SK-N-MC (cell line): ENCODE measurements at regions not wholly inside any gene's neighbourhood (a gene's known extent, or its start where the extent isn't known, plus 50 kb on each side); places are given as distances from the start of the nearest gene placed in this dataset.
"Not testable (repeated sequence)": the region's sequence is repeated elsewhere in the genome, so short reads cannot be mapped to it uniquely, and the experiment has no call there.

Experiments used
- DNase-seq: peaks from one replicate; pipeline ENCODE4 v3.0.0-alpha.2; 2011; ENCODE audit warnings: low read depth, low spot score
- H3K27ac ChIP-seq: fragments of 200-600 bp; sonication (generic); 2 replicates; pipeline ENCODE4 v1.5.1; 2016; ENCODE audit warnings: mixed run types
- H3K36me3 ChIP-seq: fragments of 200-600 bp; sonication (generic); 2 replicates; pipeline ENCODE4 v1.6.1; 2017; ENCODE audit warnings: antibody characterized with exemption, low read length, mixed read lengths; ENCODE audit not compliant: insufficient read depth
- H3K4me3 ChIP-seq: fragments of 200-600 bp; sonication (generic); 2 replicates; pipeline ENCODE4 v1.5.1; 2016
- H3K9ac ChIP-seq: fragments of 200-600 bp; sonication (generic); 2 replicates; pipeline ENCODE4 v1.8.0; 2017; ENCODE audit warnings: mixed run types, mixed read lengths; ENCODE audit not compliant: insufficient read length
- H3K9me3 ChIP-seq: fragments of 200-600 bp; sonication (generic); 2 replicates; pipeline ENCODE4 v1.6.1; 2017; ENCODE audit warnings: low read depth, mild to moderate bottlenecking, antibody characterized with exemption, low read length, moderate library complexity, mixed read lengths
- EZH2 ChIP-seq: fragments of 200-600 bp; sonication (generic); IDR thresholded peaks from one replicate; pipeline ENCODE4 v1.6.1; 2017; ENCODE audit warnings: antibody characterized with exemption
- FOXP2 ChIP-seq: optimal IDR thresholded peaks from 2 replicates; pipeline ENCODE3; 2011; ENCODE audit warnings: mild to moderate bottlenecking, moderate library complexity; ENCODE audit not compliant: insufficient read depth; ENCODE audit errors: extremely low read length, control extremely low read depth
- POLR2AphosphoS5 ChIP-seq: IDR thresholded peaks from 2 replicates; pipeline ENCODE4 v1.6.1; 2012; ENCODE audit warnings: mild to moderate bottlenecking, low read depth, low read length, borderline replicate concordance

GRCh38 chr4:82136161-82136801 is 237.5 kb downstream of the HNRNPD start:
- TF ChIP-seq FOXP2 (no peak), POLR2AphosphoS5 (no peak), EZH2 (no peak)
- Histone ChIP-seq H3K9ac (no peak overlapping the region), H3K27ac (no peak overlapping the region), H3K9me3 (no peaks in the 10 kb centered on the region), H3K36me3 (no peaks in the 10 kb centered on the region), H3K4me3 (no peak overlapping the region)
- no peak for DNase-seq

DNA sequence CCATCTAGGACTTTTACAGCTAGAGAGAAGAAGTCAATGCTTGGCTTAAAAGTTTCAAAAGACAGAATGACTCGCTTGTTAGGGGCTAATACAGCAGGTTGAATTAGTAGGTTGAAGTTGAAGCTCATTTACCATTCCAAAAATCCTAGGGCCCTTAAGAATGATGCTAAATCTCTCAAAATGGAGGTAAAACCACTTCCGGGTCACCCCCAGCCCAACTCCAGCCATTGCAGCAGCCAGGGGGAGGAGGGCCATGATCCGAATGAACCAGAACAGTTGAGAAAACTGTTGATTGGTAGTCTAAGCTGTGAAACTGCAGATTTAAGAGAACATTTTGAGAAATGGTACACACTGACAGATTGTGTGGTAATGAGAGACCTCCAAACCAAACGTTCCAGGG is 245.4 kb downstream of the HNRNPD start:
- Histone ChIP-seq H3K4me3 (no peak overlapping the region), H3K9me3 (no peaks in the 10 kb centered on the region), H3K27ac (no peak overlapping the region), H3K36me3 (no peaks in the 10 kb centered on the region), H3K9ac (no peak overlapping the region)
- TF ChIP-seq FOXP2, result no peak
- no peak for TF ChIP-seq POLR2AphosphoS5
- TF ChIP-seq EZH2, result no peak
- no peak for DNase-seq

DNA sequence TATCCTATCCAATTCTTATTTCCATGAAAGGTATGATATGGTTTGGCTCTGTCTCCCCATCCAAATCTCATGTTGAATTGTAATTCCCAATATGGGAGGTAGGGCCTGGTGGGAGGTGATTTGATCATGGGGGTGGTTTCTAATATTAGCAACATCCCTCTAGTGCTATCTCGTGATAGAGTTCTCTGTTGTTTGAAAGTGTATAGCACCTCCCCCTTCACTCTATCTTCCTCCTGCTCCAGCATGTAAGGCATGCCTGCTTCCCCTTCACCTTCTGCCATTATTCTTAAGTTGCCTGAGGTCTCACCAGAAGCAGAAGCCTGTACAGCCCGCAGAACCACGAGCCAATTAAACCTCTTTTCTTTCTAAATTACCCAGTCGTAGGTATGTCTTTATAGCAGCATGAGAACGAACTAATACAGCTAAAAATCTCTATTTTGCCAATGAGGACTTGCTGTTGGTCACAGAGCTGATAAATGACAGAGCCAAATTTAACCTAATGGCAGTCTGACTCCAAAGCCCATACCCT is 247.2 kb downstream of the HNRNPD start:
- H3K36me3 ChIP-seq, result no peaks in the 10 kb centered on the region
- H3K9me3 ChIP-seq, result no peaks in the 10 kb centered on the region
- no peak overlapping the region for H3K9ac ChIP-seq
- no peak for TF ChIP-seq EZH2
- H3K4me3 ChIP-seq, result no peak overlapping the region
- no peak for DNase-seq
- no peak overlapping the region for H3K27ac ChIP-seq

DNA sequence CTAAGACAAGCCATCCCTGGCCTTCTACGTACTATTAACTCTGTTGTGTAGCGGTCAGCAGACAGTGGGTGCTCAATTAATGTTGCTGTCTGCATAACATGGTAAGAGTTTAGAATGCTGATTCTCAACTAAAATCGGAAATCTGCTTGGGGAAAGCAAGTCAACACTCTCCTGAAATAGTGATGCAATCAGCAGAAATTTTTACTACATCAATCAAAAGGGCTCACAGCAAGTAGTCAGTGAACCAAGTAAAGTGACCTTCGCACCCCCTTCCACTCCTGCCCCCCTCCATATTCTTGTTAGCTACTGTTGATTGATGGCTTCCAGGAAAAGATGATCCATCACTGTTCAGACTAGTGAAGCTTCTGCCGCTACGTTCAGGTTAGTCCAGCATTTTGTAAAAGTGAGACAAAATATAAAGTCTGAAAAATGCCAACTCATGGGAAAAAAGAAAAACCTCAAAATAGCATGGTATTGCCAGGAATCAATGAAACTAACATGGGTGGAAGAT is 247.9 kb downstream of the HNRNPD start:
- Histone ChIP-seq H3K9me3 (no peaks in the 10 kb centered on the region), H3K9ac (no peak overlapping the region), H3K4me3 (no peak overlapping the region), H3K36me3 (no peaks in the 10 kb centered on the region), H3K27ac (no peak overlapping the region)
- TF ChIP-seq POLR2AphosphoS5 (no peak), EZH2 (no peak), FOXP2 (no peak)
- no peak for DNase-seq

DNA sequence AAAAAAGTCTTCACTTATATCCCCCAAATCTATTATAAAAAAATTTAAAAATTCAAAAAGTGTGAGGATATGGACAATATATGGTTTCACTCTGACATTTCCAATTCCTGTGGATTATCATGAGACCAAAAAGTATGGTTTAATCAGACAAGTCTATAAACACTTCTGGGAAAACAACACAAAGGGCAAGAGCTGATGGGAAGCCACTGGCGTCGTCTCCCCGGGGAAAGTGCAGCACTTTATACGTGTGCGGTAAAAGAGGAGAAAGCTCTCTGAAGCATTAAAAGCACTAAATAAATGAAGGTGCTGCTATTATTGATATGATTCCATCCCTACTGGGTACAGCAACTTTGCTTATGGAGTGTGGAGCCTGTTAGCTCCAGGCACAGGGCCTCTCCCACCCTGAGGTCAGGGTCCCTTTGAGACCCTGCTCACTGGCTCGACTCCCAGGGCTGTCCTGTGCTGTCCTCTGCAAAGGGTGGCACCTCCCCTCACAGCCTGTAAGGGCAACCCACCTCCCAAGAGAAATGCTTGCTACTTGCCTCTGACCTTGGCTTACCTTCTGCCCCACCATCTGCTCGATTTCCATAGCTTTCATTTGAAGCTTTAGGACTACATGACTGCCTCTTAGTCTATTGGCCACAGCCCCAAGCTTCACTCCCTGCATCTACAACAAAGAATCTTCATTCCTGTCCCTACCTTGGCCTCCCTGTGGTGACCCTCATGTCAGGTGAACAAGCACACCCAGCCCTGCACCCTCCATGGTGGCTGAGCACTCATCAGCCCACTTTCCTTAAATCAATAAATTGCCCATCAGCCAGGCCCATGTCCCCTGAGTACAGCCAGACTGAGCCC is 248.6 kb downstream of the HNRNPD start:
- no peak for DNase-seq
- Histone ChIP-seq H3K9me3 (no peaks in the 10 kb centered on the region), H3K9ac (no peak overlapping the region), H3K4me3 (no peak overlapping the region), H3K27ac (0 out of 2 replicates have a peak overlapping the region, but pooled peaks have one; percentile 32), H3K36me3 (no peaks in the 10 kb centered on the region)
- TF ChIP-seq POLR2AphosphoS5, result no peak
- TF ChIP-seq FOXP2, result no peak
- TF ChIP-seq EZH2, result no peak

GRCh38 chr4:82124365-82124764 is 249.4 kb downstream of the HNRNPD start:
- Histone ChIP-seq H3K9me3 (no peaks in the 10 kb centered on the region), H3K27ac (0 out of 2 replicates have a peak overlapping the region, but pooled peaks have one; percentile 32), H3K9ac (no peak overlapping the region), H3K36me3 (no peaks in the 10 kb centered on the region), H3K4me3 (0 out of 2 replicates have a peak overlapping the region, but pooled peaks have one; percentile 7)
- DNase-seq, result peak; percentile 34
- TF ChIP-seq POLR2AphosphoS5 (no peak), FOXP2 (no peak), EZH2 (no peak)

GRCh38 chr4:82123934-82124333 is 249.9 kb downstream of the HNRNPD start:
- TF ChIP-seq POLR2AphosphoS5 (no peak), FOXP2 (no peak)
- Histone ChIP-seq H3K27ac (no peak overlapping the region), H3K4me3 (no peak overlapping the region), H3K36me3 (no peaks in the 10 kb centered on the region), H3K9me3 (no peaks in the 10 kb centered on the region), H3K9ac (no peak overlapping the region)
- no peak for DNase-seq

DNA sequence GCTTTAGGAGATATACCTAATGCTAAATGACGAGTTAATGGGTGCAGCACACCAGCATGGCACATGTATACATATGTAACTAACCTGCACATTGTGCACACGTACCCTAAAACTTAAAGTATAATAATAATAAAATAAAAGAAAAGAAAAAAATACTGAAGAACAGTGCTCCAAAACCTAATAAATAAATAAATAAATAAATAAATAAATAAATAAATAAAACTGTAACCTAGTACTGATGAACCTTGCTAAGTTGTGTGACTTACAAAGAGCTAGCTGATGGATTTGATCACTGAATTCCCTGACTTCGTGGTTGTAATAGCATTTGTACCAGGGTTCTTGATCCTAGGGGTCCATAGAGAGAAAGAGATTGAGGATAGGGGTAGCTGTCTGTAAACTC is 258.6 kb downstream of the HNRNPD start:
- not testable (repeated sequence) for H3K36me3 ChIP-seq, H3K4me3 ChIP-seq, H3K27ac ChIP-seq, DNase-seq, H3K9me3 ChIP-seq, H3K9ac ChIP-seq

DNA sequence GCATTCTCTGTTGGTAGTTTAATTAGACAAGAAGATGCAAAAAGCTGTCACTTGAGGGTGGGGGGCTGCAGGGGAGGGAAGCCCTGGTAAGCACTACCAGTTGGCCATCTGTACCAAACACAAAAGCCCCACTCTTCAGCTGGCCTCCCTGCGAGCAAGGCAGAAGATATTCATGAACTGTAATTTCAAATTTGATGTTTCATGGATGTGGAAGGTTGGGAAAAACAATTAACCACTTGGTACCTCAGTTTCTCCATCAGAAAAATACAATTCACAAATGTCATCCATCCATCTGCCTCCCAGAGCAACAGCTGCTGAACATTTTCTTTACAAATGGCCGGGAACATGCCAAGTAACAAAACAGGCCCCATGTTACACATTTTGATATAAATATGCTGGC is 265.3 kb downstream of the HNRNPD start:
- TF ChIP-seq POLR2AphosphoS5 (no peak), EZH2 (no peak), FOXP2 (no peak)
- H3K36me3 ChIP-seq, result no peaks in the 10 kb centered on the region

More for the DNA sequence above, 265.3 kb downstream of the HNRNPD start:
- H3K9me3 ChIP-seq, result no peaks in the 10 kb centered on the region
- H3K4me3 ChIP-seq, result no peak overlapping the region
- H3K27ac ChIP-seq, result no peak overlapping the region
- H3K9ac ChIP-seq, result no peak overlapping the region
- DNase-seq, result no peak
